HuH-7.5 (cell line): ENCODE measurements at regions not wholly inside any gene's neighbourhood (a gene's known extent, or its start where the extent isn't known, plus 50 kb on each side); places are given as distances from the start of the nearest gene placed in this dataset.
"Not testable (repeated sequence)": the region's sequence is repeated elsewhere in the genome, so short reads cannot be mapped to it uniquely, and the experiment has no call there.

ENCODE experiments used
- DNase-seq: peaks from one replicate; pipeline ENCODE4 v3.0.0; 2011; ENCODE audit warnings: low spot score

GRCh38 chr7:42677751-42678699, 233.8 kb downstream of the C7orf25 start:
- DNase-seq = no peak

- DNase-seq = no peak
Observed at GRCh38 chr7:42674541-42674940, 237.3 kb downstream of the C7orf25 start.

GRCh38 chr7:42673951-42674350, 237.9 kb downstream of the C7orf25 start:
- DNase-seq = no peak

- no peak for DNase-seq
Observed at GRCh38 chr7:42672339-42672999, 239.4 kb downstream of the C7orf25 start.

GRCh38 chr7:42671627-42672026, 240.2 kb downstream of the C7orf25 start:
- no peak for DNase-seq

- no peak for DNase-seq
Observed at GRCh38 chr7:42666994-42667393, 244.9 kb downstream of the C7orf25 start.

GRCh38 chr7:42662862-42663261, 249.0 kb downstream of the C7orf25 start:
- DNase-seq = no peak

- DNase-seq = no peak
Observed at GRCh38 chr7:42661312-42661711, 250.6 kb downstream of the C7orf25 start.

- DNase-seq = no peak
Observed at GRCh38 chr7:42650701-42651100, 261.2 kb downstream of the C7orf25 start.

- no peak for DNase-seq
Observed at GRCh38 chr7:42650171-42650570, 261.7 kb downstream of the C7orf25 start.

- no peak for DNase-seq
Observed at GRCh38 chr7:42645906-42646305, 266.0 kb downstream of the C7orf25 start.

- DNase-seq = no peak
Observed at GRCh38 chr7:42642699-42643098, 269.2 kb downstream of the C7orf25 start.

GRCh38 chr7:42639930-42640329, 271.9 kb downstream of the C7orf25 start:
- no peak for DNase-seq

- not testable (repeated sequence) for DNase-seq
Observed at GRCh38 chr7:42636380-42636779, 275.5 kb downstream of the C7orf25 start.

- no peak for DNase-seq
Observed at GRCh38 chr7:42628054-42628453, 283.8 kb downstream of the C7orf25 start.

GRCh38 chr7:42627626-42628025, 284.2 kb downstream of the C7orf25 start:
- no peak for DNase-seq

- no peak for DNase-seq
Observed at GRCh38 chr7:42627101-42627500, 284.8 kb downstream of the C7orf25 start.

- no peak for DNase-seq
Observed at GRCh38 chr7:42625421-42625820, 286.4 kb downstream of the C7orf25 start.

GRCh38 chr7:42624471-42624870, 287.4 kb downstream of the C7orf25 start:
- no peak for DNase-seq

GRCh38 chr7:42621543-42622219, 290.2 kb downstream of the C7orf25 start:
- no peak for DNase-seq

GRCh38 chr7:42618651-42619360, 293.1 kb downstream of the C7orf25 start:
- DNase-seq = no peak
